IMR-90 (cell line): ENCODE measurements at regions not wholly inside any gene's neighbourhood (a gene's known extent, or its start where the extent isn't known, plus 50 kb on each side); places are given as distances from the start of the nearest gene placed in this dataset.

Experiments used
- CEBPB ChIP-seq: IDR thresholded peaks from 2 replicates; pipeline ENCODE4 v1.6.1; 2012; ENCODE audit warnings: low read depth, low read length, improper control_type of control experiment
- FOS ChIP-seq: fragments of 150-350 bp; IDR thresholded peaks from 2 replicates; pipeline ENCODE4 v1.6.1; 2016; ENCODE audit warnings: low read depth, low read length
- MAFK ChIP-seq: IDR thresholded peaks from 2 replicates; pipeline ENCODE4 v1.6.1; 2012; ENCODE audit warnings: low read depth, low read length, improper control_type of control experiment
- POLR2A ChIP-seq: IDR thresholded peaks from 2 replicates; pipeline ENCODE4 v1.6.1; 2012; ENCODE audit warnings: mild to moderate bottlenecking, low read depth, low read length
- RAD21 ChIP-seq: IDR thresholded peaks from 2 replicates; pipeline ENCODE4 v1.6.1; 2012; ENCODE audit warnings: low read length, improper control_type of control experiment
- TF ChIP-seq, protein P1 (sequence below): conservative IDR thresholded peaks from 2 replicates; pipeline ENCODE4 v1.5.1; 2012; ENCODE audit warnings: mild to moderate bottlenecking, low read depth, low read length, improper control_type of control experiment
- TF ChIP-seq, protein P2 (sequence below): fragments of 150-350 bp; IDR thresholded peaks from 2 replicates; pipeline ENCODE4 v1.6.1; 2016; ENCODE audit warnings: low read depth, mild to moderate bottlenecking, low read length, moderate library complexity, borderline replicate concordance

DNA sequence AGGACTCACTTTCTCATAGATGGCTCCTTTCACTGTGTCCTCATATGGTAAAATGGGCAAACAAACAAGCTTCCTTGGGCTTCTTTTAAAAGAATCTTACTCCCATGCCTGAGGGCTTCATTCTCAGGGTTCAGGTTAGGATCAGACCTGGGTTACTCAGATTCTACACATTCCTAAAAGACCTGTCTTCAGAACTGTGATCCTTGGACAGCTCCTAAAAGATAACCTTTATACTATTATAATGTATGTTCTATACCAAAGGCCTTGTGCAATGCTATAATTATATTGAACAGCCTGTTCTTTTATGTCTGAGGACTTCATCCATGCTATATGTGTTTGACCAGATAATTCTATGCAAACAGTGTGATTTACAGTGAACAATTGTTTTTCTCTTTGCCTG, 264.4 kb upstream of the CDH10 start:
- TF ChIP-seq, protein P1, sequence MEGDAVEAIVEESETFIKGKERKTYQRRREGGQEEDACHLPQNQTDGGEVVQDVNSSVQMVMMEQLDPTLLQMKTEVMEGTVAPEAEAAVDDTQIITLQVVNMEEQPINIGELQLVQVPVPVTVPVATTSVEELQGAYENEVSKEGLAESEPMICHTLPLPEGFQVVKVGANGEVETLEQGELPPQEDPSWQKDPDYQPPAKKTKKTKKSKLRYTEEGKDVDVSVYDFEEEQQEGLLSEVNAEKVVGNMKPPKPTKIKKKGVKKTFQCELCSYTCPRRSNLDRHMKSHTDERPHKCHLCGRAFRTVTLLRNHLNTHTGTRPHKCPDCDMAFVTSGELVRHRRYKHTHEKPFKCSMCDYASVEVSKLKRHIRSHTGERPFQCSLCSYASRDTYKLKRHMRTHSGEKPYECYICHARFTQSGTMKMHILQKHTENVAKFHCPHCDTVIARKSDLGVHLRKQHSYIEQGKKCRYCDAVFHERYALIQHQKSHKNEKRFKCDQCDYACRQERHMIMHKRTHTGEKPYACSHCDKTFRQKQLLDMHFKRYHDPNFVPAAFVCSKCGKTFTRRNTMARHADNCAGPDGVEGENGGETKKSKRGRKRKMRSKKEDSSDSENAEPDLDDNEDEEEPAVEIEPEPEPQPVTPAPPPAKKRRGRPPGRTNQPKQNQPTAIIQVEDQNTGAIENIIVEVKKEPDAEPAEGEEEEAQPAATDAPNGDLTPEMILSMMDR, result no peak
- TF ChIP-seq CEBPB, result no peak
- no peak for TF ChIP-seq POLR2A
- TF ChIP-seq FOS, result no peak
- no peak for TF ChIP-seq MAFK
- TF ChIP-seq, protein P2, sequence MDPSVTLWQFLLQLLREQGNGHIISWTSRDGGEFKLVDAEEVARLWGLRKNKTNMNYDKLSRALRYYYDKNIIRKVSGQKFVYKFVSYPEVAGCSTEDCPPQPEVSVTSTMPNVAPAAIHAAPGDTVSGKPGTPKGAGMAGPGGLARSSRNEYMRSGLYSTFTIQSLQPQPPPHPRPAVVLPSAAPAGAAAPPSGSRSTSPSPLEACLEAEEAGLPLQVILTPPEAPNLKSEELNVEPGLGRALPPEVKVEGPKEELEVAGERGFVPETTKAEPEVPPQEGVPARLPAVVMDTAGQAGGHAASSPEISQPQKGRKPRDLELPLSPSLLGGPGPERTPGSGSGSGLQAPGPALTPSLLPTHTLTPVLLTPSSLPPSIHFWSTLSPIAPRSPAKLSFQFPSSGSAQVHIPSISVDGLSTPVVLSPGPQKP, result no peak
- TF ChIP-seq RAD21, result no peak
